SK-N-MC (cell line): ENCODE measurements at regions not wholly inside any gene's neighbourhood (a gene's known extent, or its start where the extent isn't known, plus 50 kb on each side); places are given as distances from the start of the nearest gene placed in this dataset.

Experiments
- EZH2 ChIP-seq: fragments of 200-600 bp; sonication (generic); IDR thresholded peaks from one replicate; pipeline ENCODE4 v1.6.1; 2017; ENCODE audit warnings: antibody characterized with exemption
- FOXP2 ChIP-seq: optimal IDR thresholded peaks from 2 replicates; pipeline ENCODE3; 2011; ENCODE audit warnings: mild to moderate bottlenecking, moderate library complexity; ENCODE audit not compliant: insufficient read depth; ENCODE audit errors: extremely low read length, control extremely low read depth
- POLR2AphosphoS5 ChIP-seq: IDR thresholded peaks from 2 replicates; pipeline ENCODE4 v1.6.1; 2012; ENCODE audit warnings: mild to moderate bottlenecking, low read depth, low read length, borderline replicate concordance

GRCh38 chr1:34277150-34277549 lies 100.4 kb downstream of the C1orf94 start:
- no peak for TF ChIP-seq EZH2
- TF ChIP-seq FOXP2: no peak
- no peak for TF ChIP-seq POLR2AphosphoS5
